ENCODE measurements at regions not wholly inside any gene's neighbourhood (a gene's known extent, or its start where the extent isn't known, plus 50 kb on each side); places are given as distances from the start of the nearest gene placed in this dataset.

GRCh38 chr2:4937550-4937949 lies 754.6 kb upstream of the SOX11 start:
- no peak for ATAC-seq (ENCODE audit: poor library complexity)
- intact Hi-C loops (cut with DNase I, micrococcal nuclease), result no loop called here
- no peak overlapping the region for H3K4me3 Mint-ChIP-seq
- ChIA-PET POLR2A (no interaction called here), CTCF (no interaction called here)
- H3K4me3 ChIP-seq (ENCODE audit: low read length), result no peak overlapping the region
- H3K9me3 ChIP-seq (ENCODE audit: control insufficient read depth in 1 of 2, insufficient read depth in 1 of 2, low read length in 2 of 2), result peaks cover 0 to 18% of the 10 kb centered on the region in 2 experiments
- no peak overlapping the region for H3K27ac ChIP-seq (ENCODE audit: low read depth in 1 of 2, low read length in 2 of 2)
- no peaks in the 10 kb centered on the region for H3K27me3 ChIP-seq (ENCODE audit: control insufficient read depth in 1 of 2, insufficient read depth in 2 of 2, low read length in 2 of 2)
- H3K4me1 ChIP-seq (ENCODE audit: insufficient read depth, low read length), result no peaks in the 10 kb centered on the region
- H3K36me3 Mint-ChIP-seq (ENCODE audit: low read depth), result no peaks in the 10 kb centered on the region
- DNase-seq, result no peak
- H3K27ac Mint-ChIP-seq, result no peak overlapping the region
- no peaks in the 10 kb centered on the region for H3K4me1 Mint-ChIP-seq (ENCODE audit: low read depth)
- peaks cover 6% of the 10 kb centered on the region for H3K9me3 Mint-ChIP-seq
- H3K27me3 Mint-ChIP-seq, result no peaks in the 10 kb centered on the region
- H3K36me3 ChIP-seq (ENCODE audit: insufficient read depth, low read length), result no peaks in the 10 kb centered on the region
- no peak for TF ChIP-seq CTCF (IDR thresholded peaks at IDR 0.05)

DNA sequence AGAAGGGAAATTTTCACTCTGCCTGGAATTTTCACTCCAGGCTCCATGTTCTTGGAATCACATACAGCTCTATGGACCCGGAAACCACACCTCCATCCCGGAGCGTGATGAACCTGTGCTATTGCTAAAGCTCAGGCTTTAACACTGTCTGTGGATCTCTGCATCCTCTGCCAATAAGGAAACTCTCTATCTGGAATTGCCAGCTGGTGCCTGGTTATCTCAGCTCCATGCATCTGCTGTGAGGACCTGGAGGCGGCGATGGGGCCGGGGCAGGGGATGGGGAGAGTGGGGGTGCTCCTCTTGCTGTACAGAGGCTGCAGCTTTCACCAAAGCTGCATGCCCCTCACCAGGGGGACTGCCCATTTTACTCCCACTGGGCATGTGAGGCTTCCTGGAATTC lies 754.0 kb upstream of the SOX11 start:
- Mint-ChIP-seq H3K9me3 (peaks cover 4% of the 10 kb centered on the region), H3K27me3 (no peaks in the 10 kb centered on the region), H3K4me1 (ENCODE audit: low read depth) (no peaks in the 10 kb centered on the region), H3K27ac (no peak overlapping the region), H3K36me3 (ENCODE audit: low read depth) (no peaks in the 10 kb centered on the region), H3K4me3 (no peak overlapping the region)
- no peaks in the 10 kb centered on the region for H3K4me1 ChIP-seq (ENCODE audit: insufficient read depth, low read length)
- no peaks in the 10 kb centered on the region for H3K36me3 ChIP-seq (ENCODE audit: insufficient read depth, low read length)
- H3K9me3 ChIP-seq (ENCODE audit: control insufficient read depth in 1 of 2, insufficient read depth in 1 of 2, low read length in 2 of 2), result peaks cover 0 to 18% of the 10 kb centered on the region in 2 experiments
- ChIA-PET CTCF (no interaction called here), POLR2A (no interaction called here)
- no peak overlapping the region for H3K27ac ChIP-seq (ENCODE audit: low read depth in 1 of 2, low read length in 2 of 2)
- no peak for TF ChIP-seq CTCF (IDR thresholded peaks at IDR 0.05)
- no peak overlapping the region for H3K4me3 ChIP-seq (ENCODE audit: low read length)
- no peak for DNase-seq
- H3K27me3 ChIP-seq (ENCODE audit: control insufficient read depth in 1 of 2, insufficient read depth in 2 of 2, low read length in 2 of 2), result no peaks in the 10 kb centered on the region
- intact Hi-C loops (cut with DNase I, micrococcal nuclease), result no loop called here
- no peak for ATAC-seq (ENCODE audit: poor library complexity)

DNA sequence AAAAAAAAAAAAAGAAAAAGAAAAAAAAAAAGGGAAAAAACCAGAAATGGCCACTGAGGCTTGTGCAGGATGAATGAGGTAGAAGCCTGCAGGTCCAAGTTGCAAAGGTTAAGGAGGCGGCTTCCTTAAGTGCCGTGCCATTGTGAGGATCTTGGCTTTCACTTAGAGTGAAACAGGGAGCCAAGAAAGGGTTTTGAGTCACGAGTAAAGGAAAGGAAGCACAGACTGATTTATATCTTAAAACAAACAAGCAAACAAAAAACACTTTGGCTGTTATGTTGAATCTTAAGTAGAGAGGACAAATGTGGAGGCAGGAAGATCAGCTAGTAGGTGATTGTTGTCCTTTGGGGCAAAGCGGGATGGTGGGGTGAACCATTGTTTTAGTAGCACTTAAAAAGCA lies 749.7 kb upstream of the SOX11 start:
- H3K4me1 ChIP-seq (ENCODE audit: insufficient read depth, low read length), result no peaks in the 10 kb centered on the region
- intact Hi-C loops (cut with DNase I, micrococcal nuclease), result no loop called here
- no peaks in the 10 kb centered on the region for H3K36me3 ChIP-seq (ENCODE audit: insufficient read depth, low read length)
- ATAC-seq (ENCODE audit: poor library complexity) (no peak), DNase-seq (no peak)
- no peaks in the 10 kb centered on the region for H3K27me3 Mint-ChIP-seq
- peaks cover 2% of the 10 kb centered on the region for H3K9me3 Mint-ChIP-seq
- H3K36me3 Mint-ChIP-seq (ENCODE audit: low read depth), result no peaks in the 10 kb centered on the region
- no peaks in the 10 kb centered on the region for H3K27me3 ChIP-seq (ENCODE audit: control insufficient read depth in 1 of 2, insufficient read depth in 2 of 2, low read length in 2 of 2)
- no peak overlapping the region for H3K27ac Mint-ChIP-seq
- peaks cover 0 to 8% of the 10 kb centered on the region in 2 experiments for H3K9me3 ChIP-seq (ENCODE audit: control insufficient read depth in 1 of 2, insufficient read depth in 1 of 2, low read length in 2 of 2)
- H3K4me1 Mint-ChIP-seq (ENCODE audit: low read depth), result no peaks in the 10 kb centered on the region
- ChIA-PET POLR2A (no interaction called here), CTCF (no interaction called here)
- no peak overlapping the region for H3K4me3 Mint-ChIP-seq
- no peak overlapping the region for H3K4me3 ChIP-seq (ENCODE audit: low read length)
- TF ChIP-seq CTCF (IDR thresholded peaks at IDR 0.05), result no peak
- H3K27ac ChIP-seq (ENCODE audit: low read depth in 1 of 2, low read length in 2 of 2), result no peak overlapping the region

Measured in CD4-positive, alpha-beta T cell (primary cell).